ENCODE measurements at regions not wholly inside any gene's neighbourhood (a gene's known extent, or its start where the extent isn't known, plus 50 kb on each side); places are given as distances from the start of the nearest gene placed in this dataset.

DNA sequence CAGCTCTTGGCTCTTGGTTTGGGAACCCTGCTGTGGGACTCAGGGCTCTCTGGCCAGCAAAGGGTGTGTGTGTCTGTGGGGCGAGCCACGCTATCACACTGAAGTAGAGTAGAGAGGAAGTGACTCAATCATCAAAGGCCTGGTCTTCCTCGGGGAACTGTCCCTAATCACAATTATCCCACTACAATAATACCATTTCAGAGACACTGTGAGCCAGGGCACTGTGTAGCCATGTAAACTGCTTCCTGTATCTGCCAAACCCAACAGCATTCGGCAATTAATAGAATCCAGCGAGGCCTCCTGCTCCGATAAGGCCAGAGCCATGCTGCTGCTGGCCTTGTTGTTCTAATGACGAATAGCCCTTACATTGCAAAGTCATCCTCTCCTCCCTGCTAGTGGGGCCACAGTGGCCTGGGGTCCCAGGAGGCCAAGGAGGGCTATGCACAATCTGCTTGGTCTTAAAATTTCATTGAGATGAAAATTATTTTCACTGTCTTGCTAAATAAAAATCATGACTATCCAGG is 49.8 kb upstream of the LMO2 start (continued):
- TF ChIP-seq ZNF146 (CRISPR knock-in tag; IDR thresholded peaks at IDR 0.05; ENCODE audit: unreplicated experiment) (no peak), SAP30 (IDR thresholded peaks at IDR 0.05; ENCODE audit: borderline replicate concordance, insufficient read depth, low read depth, low read length, poor library complexity, severe bottlenecking) (no peak), PYGO2 (tag; IDR thresholded peaks at IDR 0.05) (peak; percentile 30; the same call in 1 of the 2 replicates), EZH2 (IDR thresholded peaks at IDR 0.05; ENCODE audit: borderline replicate concordance, low read depth, low read length) (no peak), ILK (tag; IDR thresholded peaks at IDR 0.05; ENCODE audit: borderline replicate concordance, low read depth) (no peak), PRMT5 (CRISPR knock-in tag; IDR thresholded peaks at IDR 0.05) (no peak), C11orf30 (IDR thresholded peaks at IDR 0.05; ENCODE audit: low read depth) (peak; percentile 90), ZSCAN32 (CRISPR knock-in tag; IDR thresholded peaks at IDR 0.05) (no peak), POU5F1 (IDR thresholded peaks at IDR 0.05; ENCODE audit: borderline replicate concordance, low read depth, low read length, partially characterized antibody) (no peak), ZC3H11A (IDR thresholded peaks at IDR 0.05; ENCODE audit: low read depth, low read length) (no peak), PTBP1 (IDR thresholded peaks at IDR 0.05; ENCODE audit: low read depth, low read length) (no peak), RNF2 (IDR thresholded peaks at IDR 0.05) (no peak; the same call in 1 of the 2 replicates), EGR1 (conservative IDR thresholded peaks at IDR 0.05) (no peak), ZBTB26 (CRISPR knock-in tag; IDR thresholded peaks at IDR 0.05) (no peak), PTRF (tag; IDR thresholded peaks at IDR 0.05) (peak; percentile 45; the same call in 1 of the 2 replicates), MECOM (CRISPR knock-in tag; IDR thresholded peaks at IDR 0.05) (no peak), ZC3H4 (CRISPR knock-in tag; IDR thresholded peaks at IDR 0.05; ENCODE audit: borderline replicate concordance) (no peak), NCOR1 (IDR thresholded peaks at IDR 0.05) (peak; percentile 72), SP1 (CRISPR knock-in tag; IDR thresholded peaks at IDR 0.05) (no peak)
- TF ChIP-seq, protein P1, sequence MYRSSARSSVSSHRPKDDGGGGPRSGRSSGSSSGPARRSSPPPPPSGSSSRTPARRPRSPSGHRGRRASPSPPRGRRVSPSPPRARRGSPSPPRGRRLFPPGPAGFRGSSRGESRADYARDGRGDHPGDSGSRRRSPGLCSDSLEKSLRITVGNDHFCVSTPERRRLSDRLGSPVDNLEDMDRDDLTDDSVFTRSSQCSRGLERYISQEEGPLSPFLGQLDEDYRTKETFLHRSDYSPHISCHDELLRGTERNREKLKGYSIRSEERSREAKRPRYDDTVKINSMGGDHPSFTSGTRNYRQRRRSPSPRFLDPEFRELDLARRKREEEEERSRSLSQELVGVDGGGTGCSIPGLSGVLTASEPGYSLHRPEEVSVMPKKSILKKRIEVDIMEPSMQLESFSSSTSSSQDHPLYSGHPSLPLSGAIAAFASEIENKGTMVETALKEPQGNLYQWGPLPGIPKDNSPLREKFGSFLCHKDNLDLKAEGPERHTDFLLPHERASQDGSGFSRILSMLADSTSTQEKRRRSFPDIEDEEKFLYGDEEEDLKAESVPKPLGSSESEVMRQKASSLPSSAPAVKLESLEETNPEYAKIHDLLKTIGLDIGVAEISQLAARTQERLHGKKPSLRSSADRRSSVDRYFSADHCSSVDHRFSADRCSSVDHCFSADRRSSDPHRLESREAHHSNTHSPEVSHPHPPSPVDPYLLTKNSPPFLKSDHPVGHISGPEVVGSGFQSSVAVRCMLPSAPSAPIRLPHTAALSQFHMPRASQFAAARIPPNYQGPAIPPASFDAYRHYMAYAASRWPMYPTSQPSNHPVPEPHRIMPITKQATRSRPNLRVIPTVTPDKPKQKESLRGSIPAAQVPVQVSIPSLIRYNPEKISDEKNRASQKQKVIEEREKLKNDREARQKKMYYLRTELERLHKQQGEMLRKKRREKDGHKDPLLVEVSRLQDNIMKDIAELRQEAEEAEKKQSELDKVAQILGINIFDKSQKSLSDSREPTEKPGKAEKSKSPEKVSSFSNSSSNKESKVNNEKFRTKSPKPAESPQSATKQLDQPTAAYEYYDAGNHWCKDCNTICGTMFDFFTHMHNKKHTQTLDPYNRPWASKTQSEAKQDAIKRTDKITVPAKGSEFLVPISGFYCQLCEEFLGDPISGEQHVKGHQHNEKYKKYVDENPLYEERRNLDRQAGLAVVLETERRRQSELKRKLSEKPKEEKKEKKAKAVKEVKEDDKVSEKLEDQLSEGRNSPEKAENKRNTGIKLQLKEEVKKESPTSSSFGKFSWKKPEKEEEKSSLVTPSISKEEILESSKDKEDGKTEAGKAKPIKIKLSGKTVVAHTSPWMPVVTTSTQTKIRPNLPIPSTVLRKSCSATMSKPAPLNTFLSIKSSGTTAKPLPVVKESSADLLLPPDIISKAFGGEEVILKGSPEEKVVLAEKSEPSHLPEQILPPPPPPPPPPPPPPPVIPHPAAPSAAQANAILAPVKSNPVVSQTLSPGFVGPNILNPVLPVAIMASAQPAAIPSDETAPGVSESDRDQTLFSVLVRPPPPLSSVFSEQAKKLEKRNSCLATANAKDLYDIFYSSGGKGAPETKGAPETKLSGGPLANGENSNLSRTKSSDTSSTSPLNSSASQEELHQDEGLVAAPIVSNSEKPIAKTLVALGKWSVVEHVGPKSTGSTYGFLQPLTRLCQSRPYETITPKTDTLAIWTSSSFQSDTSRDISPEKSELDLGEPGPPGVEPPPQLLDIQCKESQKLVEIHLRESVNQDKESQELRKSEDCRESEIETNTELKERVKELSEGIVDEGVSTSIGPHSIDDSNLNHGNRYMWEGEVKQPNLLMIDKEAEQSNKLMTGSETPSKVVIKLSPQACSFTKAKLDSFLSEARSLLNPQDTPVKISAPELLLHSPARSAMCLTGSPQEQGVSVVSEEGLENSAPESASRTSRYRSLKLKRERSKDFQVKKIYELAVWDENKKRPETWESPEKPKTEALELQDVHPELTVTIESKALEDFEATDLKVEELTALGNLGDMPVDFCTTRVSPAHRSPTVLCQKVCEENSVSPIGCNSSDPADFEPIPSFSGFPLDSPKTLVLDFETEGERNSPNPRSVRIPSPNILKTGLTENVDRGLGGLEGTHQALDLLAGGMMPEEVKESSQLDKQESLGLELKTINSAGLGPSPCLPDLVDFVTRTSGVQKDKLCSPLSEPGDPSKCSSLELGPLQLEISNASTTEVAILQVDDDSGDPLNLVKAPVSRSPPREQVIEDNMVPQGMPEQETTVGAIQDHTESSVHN (IDR thresholded peaks at IDR 0.05; ENCODE audit: borderline replicate concordance in 1 of 2, low read depth in 1 of 2), result no peak

Data from K562 (cell line).